Gastroesophageal sphincter (tissue), 3 donors: ENCODE measurements at regions not wholly inside any gene's neighbourhood (a gene's known extent, or its start where the extent isn't known, plus 50 kb on each side); places are given as distances from the start of the nearest gene placed in this dataset.

ENCODE experiments used
- EP300 ChIP-seq: sonication (generic); formaldehyde crosslinking; IDR thresholded peaks from one replicate; pipeline ENCODE4 v1.6.1; 2017; ENCODE audit warnings: antibody characterized with exemption, mild to moderate bottlenecking
- POLR2A ChIP-seq, 2 donors: fragments of 450-650 bp; IDR thresholded peaks; one replicate each; pipeline ENCODE4 v1.6.1; 2017; ENCODE audit warnings: antibody characterized with exemption in 2 of 2, mild to moderate bottlenecking in 2 of 2, moderate library complexity in 1 of 2
- POLR2AphosphoS5 ChIP-seq: sonication (generic); formaldehyde crosslinking; IDR thresholded peaks from one replicate; pipeline ENCODE4 v1.6.1; 2017; ENCODE audit warnings: antibody characterized with exemption
- TF ChIP-seq, protein P1 (sequence below), 4 experiments: fragments of 200-600 bp in 2 of 4; fragments of 450-650 bp in 2 of 4; sonication (generic) in 1 of 4; IDR thresholded peaks; one replicate each; pipeline ENCODE4 v1.5.1; 2017 to 2019; ENCODE audit warnings: antibody characterized with exemption in 4 of 4, mild to moderate bottlenecking in 2 of 4, moderate library complexity in 2 of 4

DNA sequence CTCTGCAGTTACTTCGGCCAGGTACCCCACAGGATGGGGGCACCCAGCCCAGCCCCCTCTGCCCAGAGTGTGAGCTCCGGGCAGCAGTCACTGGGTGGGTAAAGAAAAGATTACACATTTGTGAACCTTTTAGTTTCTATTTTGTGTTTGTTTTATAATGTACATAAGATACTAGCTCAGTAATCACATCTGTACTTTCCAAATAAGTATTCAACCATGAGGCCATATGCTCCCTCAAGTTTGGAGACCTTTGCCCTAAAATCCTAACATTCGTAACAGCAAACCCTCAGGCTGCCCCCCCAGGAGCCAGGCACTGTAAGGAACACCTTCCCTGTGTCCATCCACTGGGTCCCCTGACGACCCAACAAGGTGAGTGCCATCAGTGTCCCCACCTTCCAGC lies 68.3 kb upstream of the SLC6A6 start:
- TF ChIP-seq POLR2A (IDR thresholded peaks at IDR 0.05) (no peak), POLR2AphosphoS5 (no peak), EP300 (no peak)
- TF ChIP-seq, protein P1, sequence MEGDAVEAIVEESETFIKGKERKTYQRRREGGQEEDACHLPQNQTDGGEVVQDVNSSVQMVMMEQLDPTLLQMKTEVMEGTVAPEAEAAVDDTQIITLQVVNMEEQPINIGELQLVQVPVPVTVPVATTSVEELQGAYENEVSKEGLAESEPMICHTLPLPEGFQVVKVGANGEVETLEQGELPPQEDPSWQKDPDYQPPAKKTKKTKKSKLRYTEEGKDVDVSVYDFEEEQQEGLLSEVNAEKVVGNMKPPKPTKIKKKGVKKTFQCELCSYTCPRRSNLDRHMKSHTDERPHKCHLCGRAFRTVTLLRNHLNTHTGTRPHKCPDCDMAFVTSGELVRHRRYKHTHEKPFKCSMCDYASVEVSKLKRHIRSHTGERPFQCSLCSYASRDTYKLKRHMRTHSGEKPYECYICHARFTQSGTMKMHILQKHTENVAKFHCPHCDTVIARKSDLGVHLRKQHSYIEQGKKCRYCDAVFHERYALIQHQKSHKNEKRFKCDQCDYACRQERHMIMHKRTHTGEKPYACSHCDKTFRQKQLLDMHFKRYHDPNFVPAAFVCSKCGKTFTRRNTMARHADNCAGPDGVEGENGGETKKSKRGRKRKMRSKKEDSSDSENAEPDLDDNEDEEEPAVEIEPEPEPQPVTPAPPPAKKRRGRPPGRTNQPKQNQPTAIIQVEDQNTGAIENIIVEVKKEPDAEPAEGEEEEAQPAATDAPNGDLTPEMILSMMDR (IDR thresholded peaks at IDR 0.05): no peak
